Hepatic stellate cell (primary cell): ENCODE measurements at regions not wholly inside any gene's neighbourhood (a gene's known extent, or its start where the extent isn't known, plus 50 kb on each side); places are given as distances from the start of the nearest gene placed in this dataset.

Experiments
- DNase-seq: peaks from one replicate; pipeline ENCODE4 v3.0.0; 2011; ENCODE audit warnings: low spot score

DNA sequence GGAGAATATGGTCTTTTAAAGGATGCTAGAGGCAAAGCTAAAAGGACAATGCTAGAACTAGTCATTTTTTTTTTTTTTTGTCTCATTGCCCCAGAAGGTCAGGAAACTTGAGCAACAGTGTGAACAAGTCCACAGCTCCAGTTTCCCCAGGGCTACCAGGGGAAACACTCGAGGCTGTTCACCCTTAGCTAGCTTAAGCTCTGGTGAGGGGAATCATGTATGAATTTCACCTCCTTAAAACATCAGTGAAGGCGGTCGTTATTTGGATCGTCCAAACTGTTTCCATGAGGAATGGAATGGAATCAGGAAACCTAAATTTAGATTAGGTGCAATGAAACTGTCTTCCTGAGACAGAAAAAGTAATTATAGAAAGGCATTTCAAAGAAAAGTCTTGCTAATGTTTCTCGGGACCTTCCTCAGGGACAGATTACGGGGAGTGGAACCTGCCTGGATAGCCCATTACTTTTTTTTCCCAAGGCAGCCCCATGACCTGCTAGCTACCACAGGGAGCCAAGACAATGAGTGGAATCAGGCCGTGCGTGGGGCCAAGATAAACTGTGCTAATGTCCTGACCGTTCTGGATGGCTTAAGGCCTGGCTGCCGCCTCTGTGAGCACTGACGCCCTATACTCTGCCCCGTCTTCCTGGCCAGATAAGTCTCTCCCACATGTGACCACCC, 164.8 kb upstream of the SGK1 start:
- no peak for DNase-seq

- DNase-seq = no peak
These were observed 164.1 kb upstream of the SGK1 start for GRCh38 chr6:134481966-134482365.

DNA sequence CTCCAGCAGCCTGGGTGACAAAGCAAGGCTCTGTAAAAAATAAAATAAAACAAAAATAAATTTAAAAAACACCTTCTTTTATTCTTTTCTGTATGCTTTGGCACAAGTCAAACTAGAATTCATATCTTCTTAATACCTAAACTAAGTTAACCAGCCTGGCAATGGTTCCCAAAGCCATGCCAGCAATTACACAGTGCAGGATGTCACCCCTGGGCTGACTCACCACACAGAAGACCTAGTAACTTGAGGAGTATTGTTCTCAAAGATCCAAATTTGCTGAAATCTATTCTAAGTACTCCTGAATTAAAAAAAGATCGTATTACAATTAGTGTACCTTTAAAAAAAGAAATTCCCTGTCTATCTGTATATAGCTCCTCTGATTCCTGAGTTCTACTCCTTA, 162.7 kb upstream of the SGK1 start:
- no peak for DNase-seq

GRCh38 chr6:134478764-134479399, 161.0 kb upstream of the SGK1 start:
- DNase-seq = no peak

DNA sequence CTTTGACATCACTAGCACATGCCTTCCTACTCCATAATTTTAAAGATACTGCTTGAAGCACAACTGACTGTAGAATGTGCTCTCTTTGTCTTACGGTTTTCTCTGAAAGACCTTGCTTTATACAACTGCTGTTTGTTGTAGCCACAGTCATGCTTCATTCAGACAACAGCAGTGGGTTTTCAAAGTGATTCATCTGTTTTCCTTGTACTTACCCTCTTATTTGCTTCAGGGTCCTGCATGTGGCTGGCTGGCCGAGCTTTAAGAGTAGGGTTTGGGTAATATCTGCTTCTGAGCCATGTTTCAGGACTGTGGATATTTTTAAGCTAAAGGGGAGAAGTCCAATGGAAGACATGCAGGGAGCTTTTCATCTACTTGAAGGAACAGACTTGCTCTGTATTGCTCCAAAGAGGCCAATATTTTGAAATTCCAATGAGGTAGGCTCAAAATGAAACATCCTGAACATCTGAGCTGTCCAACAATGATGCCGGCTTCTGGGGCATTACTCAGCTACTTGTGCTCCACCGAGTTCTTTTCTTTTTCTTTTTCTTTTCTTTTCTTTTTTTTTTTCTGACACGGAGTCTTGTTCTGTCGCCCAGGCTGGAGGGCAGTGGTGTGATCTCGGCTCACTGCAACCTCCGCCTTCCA, 160.2 kb upstream of the SGK1 start:
- DNase-seq = no peak

DNA sequence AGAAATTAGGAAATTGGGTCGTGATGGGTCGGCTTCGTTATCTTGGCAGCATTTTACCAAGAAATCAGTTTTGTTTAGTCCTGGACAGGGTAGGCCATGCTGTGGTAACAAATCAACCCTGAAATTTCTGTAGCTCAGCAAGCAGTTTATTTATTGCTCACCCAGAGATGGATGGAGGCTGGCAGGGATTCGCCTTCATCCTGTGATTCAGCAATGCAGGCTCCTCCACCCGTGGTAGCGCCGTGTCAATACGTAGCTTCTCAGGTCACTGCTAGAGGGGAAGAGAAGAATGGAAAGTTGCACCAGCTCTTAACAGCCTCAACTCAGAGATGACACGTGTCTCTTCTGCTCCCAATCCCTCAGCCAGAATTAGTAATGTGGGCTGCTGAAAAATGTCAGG, 157.0 kb upstream of the SGK1 start:
- DNase-seq = no peak

DNA sequence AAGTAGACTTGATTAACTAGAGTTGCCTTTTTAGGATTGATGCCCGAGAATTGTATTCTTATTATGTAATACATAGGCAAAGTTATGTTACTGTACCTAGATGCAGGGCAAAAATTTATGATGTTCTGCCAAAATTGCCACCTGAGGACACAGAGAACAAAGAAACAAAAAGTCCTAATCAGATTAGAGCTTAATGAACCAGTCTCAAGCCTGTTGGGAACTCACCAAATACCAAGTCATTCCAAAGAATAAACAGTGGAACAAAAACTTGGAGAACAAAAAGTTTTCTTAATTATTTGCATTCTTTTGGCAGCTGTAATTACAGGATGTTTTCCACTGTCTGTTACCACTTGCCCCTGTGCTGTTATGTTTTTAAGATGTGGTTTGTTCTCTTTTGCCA, 154.7 kb upstream of the SGK1 start:
- DNase-seq = no peak

GRCh38 chr6:134472046-134472445, 154.1 kb upstream of the SGK1 start:
- no peak for DNase-seq

GRCh38 chr6:134470457-134470975, 152.6 kb upstream of the SGK1 start:
- DNase-seq = no peak

DNA sequence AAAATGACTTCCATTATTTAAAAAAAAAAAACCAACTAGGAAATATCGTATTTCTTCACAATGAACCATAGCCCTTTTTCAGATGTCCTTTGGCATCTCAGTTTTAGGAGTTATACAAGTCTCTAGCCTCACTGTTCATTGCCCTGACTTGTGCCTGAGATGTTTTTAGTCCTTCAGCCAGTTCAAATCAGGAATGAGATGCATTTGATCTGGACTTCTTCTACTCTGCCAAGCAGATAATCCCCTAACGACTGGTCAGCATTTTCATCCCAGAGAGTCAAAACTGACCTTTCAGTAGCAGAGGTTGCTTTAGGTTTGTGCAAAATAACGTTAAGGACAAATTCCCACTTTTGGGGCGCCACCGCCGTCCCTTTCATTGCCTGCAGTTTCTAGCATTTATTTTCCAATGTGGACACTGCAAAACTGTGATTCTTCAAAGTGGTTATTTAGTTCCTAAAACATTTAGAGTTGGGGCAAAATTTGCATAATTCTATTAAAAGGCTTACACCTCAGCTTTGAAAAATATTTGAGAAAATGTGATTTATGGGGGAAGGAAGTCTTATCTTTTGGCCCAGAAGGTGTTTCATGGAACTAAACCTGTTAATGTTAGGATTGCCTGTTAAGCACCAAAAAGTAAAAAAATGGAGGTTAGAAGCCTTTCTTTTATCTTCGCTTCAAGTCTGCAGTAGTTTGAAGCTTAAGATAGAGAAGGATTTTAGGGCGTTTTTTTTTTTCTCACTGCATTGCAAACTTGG, 152.0 kb upstream of the SGK1 start:
- DNase-seq = no peak

DNA sequence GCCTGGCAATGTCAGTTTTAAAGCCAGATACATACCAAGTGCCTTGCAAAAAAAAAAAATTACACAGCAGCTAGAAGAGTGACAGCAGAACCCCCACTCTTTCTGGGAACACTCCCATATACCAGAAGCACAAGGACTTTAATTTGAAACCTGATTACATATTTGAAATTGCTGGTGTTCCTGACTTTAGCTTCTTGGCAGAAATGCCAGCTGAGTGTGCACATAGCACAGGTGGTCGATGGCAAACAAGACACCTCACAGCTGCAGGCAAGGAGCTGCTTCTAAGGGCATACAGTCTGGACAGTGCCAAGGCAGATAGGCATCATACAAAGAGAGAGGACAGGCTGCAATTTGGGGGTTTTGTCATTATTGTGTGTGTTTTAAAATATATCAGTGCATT, 150.7 kb upstream of the SGK1 start:
- no peak for DNase-seq

- no peak for DNase-seq
These were observed 149.7 kb upstream of the SGK1 start for GRCh38 chr6:134467620-134468019.

GRCh38 chr6:134466771-134467525, 149.0 kb upstream of the SGK1 start:
- no peak for DNase-seq

DNA sequence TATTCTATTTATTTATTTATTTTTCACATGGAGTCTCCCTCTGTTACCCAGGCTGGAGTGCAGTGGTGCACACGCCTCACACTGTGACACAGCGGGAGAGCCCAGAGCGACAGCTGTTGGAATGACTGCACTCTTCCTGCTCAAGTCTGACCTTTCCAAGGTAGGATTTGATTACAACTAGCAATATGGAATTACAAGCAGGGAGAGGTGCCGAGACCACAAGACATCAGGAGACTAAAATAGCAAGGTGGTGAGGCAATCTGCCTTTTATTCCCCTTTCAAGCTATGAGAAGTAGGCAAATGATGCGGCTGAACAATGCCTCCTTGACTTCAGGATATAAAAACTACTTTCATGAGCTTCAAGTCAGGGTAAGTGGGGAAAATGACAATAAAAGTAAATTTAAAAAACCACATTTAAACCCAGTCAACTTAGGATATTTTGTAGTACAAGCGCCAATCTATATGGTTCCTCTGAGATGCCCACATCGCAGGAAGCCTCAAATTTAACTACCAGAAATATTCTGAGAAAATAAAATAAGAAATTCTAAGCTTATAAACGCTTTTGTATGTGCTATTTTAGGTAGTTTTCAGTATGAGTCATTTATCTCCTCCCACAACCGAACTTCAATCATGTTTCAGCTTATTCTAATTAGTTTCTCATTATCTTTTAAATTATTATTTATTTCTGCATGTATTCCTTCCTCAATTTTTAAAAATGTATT, 146.9 kb upstream of the SGK1 start:
- no peak for DNase-seq

GRCh38 chr6:134458857-134459657, 141.1 kb upstream of the SGK1 start:
- no peak for DNase-seq

GRCh38 chr6:134457941-134458340, 140.0 kb upstream of the SGK1 start:
- no peak for DNase-seq

GRCh38 chr6:134456226-134456625, 138.3 kb upstream of the SGK1 start:
- no peak for DNase-seq

DNA sequence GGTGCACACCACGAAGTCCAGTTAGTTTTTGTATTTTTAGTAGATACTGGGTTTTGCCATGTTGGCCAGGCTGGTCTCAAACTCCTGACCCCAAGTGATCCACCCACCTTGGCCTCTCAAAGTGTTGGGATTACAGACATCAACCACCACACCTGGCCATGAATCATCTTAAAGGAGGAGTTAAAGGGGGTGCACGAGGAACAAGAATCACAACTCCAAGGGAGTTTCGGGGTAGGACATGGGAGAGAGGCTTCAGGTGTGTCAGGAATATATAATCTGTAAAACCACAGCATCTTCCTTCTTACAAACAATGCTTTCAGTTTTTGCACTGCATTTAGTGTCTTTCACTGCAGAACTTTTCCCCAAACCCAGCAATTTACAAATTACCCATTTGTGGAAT, 137.4 kb upstream of the SGK1 start:
- DNase-seq = no peak

DNA sequence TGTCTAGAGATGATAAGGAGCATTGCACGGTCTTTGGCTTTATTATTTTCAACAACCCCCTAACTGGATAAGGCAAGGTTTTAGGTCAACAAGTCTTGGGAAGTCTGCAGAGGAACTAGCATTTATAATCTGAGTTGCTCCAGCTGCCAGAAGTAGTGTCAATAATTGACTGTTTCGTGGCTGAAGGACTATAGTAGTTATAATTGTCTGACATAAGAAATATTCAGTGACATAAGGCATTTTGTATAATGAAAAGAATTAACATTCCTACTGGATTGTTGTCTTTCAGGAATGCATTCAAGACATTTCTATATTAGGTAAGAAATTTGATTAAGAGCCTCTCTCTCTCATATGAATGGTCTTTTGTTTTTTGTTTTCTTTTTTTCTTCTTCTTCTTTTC, 136.9 kb upstream of the SGK1 start:
- no peak for DNase-seq

DNA sequence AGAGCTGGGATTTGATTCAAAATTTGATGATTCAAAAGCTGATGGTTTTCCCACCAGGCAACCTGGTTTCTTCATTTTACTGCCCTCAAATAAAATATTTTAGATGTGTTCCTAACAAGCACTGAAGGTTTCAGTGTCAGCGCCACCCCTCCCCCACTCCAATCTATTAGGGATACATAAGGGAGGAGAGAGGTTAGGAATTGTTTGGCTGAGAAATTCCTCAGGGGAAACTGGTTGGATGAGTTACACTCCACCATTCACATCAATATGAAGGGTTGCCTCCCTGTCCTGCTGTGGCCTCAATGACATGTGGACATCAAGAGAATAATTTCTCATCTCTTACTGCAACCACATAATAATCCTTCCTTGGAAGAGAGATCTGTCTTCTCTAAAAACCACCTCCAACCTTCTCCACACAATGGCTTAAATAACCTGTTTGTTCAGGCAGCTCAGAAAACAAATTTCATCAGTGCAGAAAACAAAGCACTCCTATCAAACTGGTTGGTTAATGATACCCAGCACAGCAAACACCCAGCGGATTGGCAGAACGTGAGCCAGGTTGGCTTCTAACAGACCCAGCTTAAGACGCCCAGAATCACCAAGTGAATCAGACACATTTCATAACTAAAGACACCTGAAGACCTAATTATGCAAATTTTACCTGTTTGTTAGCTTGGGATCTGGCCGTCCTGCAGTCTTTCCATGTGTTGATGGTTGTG, 136.0 kb upstream of the SGK1 start:
- no peak for DNase-seq
